HL-60/S4 treated with retinoic acid at 250 ng/mL for 4 days and 3 days (cell line): ENCODE measurements at regions not wholly inside any gene's neighbourhood (a gene's known extent, or its start where the extent isn't known, plus 50 kb on each side); places are given as distances from the start of the nearest gene placed in this dataset.

Experiments
- in situ Hi-C: fragments of 300-500 bp; cut with MboI; formaldehyde crosslinking; loops from 2 replicates; pipeline ENCODE4 v1.7.0; 2022; ENCODE audit warnings: low sequenced_read_pairs

- in situ Hi-C loops, result no loop called here
Measured at GRCh38 chr4:124243671-124244366, 468.7 kb downstream of the ANKRD50 start.

GRCh38 chr4:124253080-124253479 lies 459.5 kb downstream of the ANKRD50 start:
- in situ Hi-C loops, result no loop called here

DNA sequence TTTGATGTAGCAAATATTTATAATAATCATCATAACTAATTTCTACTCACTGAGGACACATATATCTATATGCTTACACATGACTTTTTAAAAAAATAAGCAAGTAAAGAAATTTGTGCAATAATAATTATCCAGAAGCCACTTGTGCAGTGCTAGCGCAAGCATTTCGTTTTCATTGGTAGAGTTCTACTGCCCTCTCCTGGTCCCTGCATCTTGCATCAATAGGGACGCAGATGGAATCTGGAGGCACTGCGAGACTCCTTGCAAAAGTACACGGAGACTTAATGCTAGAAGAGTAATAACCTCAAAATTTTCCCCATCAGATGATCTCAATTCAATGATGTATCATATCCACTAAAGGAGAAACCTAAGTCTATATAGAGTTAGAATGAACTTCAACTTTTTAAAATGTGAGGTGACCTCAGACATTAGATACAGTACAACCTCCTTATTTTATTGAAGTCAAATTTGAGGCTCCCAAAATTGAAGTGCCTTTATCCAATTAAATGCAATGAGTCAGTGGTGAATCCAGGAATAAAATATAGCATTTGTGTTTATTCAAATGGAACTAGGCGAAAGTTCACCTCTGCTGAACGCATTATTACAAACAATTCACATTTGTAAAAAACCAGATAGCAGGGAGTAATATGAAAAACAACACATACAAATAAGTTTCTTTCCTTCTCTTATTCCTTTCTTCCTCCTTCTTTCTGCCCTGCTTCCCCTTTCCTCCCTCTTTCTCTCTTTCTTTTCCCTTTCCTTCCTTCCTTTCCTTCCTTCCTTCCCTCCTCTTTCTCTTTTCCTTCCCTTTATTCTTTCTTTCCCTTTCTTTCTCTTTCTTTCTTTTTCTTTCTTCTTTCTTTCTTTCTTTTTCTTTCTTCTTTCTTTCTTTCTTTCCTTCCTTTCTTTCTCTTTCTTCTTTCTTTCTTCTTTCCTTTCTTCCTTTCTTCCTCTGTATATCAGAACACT lies 450.0 kb downstream of the ANKRD50 start:
- in situ Hi-C loops, result no loop called here

GRCh38 chr4:124265701-124266100 lies 446.8 kb downstream of the ANKRD50 start:
- in situ Hi-C loops, result no loop called here

GRCh38 chr4:124266721-124267120 lies 445.8 kb downstream of the ANKRD50 start:
- in situ Hi-C loops, result no loop called here

GRCh38 chr4:124276461-124276860 lies 436.1 kb downstream of the ANKRD50 start:
- in situ Hi-C loops, result no loop called here

- in situ Hi-C loops, result no loop called here
Measured at GRCh38 chr4:124277691-124278090, 434.8 kb downstream of the ANKRD50 start.

GRCh38 chr4:124278477-124278876 lies 434.1 kb downstream of the ANKRD50 start:
- in situ Hi-C loops, result no loop called here

DNA sequence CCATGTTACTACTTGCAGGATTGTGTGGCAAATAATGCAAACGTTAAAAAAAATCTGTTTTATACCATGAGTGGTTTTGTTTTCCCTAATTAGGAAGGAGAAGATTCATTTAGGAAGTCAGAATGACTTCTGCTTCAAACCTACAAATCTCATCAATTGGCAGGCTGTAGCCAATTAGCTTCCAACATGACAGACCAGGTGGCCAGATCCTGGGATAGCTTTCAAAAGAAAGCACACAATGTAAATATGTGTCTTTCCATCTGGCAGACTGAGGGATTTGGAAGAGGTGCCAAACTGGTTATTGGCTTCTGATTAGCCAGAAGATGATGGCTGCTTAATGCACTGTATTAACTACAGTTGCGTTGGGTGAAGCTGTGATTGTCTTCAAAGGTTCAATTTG lies 432.8 kb downstream of the ANKRD50 start:
- in situ Hi-C loops, result no loop called here

- in situ Hi-C loops, result no loop called here
Measured at GRCh38 chr4:124282301-124282898, 430.1 kb downstream of the ANKRD50 start.

DNA sequence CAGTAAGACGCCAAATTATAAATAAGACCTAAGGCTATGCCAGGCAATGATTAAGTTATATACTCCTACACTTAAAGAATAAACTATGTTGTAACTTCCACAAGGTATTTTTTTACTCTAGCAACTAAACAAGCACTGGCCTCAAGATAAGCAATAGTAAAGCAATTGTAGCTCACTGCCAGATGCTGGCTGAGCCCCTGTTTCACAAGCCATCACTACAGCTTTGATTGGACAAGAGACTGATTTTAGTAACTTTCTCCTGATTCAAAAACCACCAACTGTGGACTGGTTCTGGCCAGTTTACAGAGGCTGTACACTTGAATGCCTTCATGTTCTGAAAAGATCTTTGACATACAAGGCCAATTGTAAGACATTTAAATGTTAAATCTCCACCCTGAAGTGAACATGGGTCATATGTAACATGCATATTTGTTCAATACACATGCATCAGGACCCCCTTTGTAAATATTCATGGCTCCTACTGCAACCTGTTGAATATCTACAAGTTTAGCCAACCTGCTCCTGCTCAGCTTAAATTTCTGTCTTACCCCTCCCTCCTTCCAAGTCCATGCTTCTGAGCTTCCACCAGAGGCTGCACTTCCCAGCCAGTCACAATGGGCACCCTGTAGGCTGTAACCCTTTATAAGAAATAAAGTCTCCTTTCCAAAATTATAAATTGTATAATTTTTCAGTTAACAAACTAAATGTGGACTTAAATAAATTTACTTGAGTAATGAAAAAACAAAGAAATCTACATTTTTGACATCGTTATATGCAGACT lies 423.6 kb downstream of the ANKRD50 start:
- in situ Hi-C loops, result no loop called here

GRCh38 chr4:124290678-124291077 lies 421.9 kb downstream of the ANKRD50 start:
- in situ Hi-C loops, result no loop called here

DNA sequence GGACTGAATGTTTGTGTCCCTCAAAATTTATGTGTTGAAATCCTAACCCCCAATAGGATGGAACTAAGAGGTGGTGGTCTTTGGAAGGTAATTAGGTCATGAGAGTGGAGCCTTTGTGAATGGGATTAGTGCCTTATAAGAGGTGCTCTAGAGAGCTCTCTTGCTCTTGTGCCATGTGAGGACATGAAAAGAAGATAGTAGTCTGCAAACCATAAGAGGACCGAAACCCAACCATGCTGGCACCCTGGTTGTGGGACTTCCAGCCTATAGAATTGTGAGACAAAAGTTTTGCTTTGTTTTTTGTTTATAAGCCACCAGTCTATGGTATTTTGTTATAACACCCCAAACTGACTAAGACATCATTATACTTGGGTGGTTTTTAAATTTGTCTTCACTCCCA lies 417.1 kb downstream of the ANKRD50 start:
- in situ Hi-C loops, result no loop called here

GRCh38 chr4:124304941-124305340 lies 407.6 kb downstream of the ANKRD50 start:
- in situ Hi-C loops, result no loop called here

- in situ Hi-C loops, result no loop called here
Measured at GRCh38 chr4:124306352-124306751, 406.2 kb downstream of the ANKRD50 start.

- in situ Hi-C loops, result no loop called here
Measured at GRCh38 chr4:124307143-124307542, 405.4 kb downstream of the ANKRD50 start.

DNA sequence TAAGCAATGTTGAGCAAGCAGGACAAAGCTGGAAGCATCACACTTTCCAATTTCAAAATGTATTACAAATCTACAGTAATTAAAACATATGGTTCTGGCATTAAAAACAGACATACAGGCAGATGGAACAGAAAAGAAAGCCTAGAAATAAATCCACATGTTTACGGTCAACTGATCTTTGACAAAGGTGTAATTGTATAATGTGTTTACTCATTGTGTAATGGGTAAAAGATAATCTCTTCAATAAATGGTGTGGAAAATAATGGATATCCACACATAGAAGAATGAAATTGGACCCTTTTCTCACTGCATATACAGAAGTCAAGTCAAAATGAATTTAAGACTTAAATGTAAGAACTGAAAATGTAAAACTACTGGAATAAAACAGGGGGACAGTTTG lies 394.2 kb downstream of the ANKRD50 start:
- in situ Hi-C loops, result no loop called here

DNA sequence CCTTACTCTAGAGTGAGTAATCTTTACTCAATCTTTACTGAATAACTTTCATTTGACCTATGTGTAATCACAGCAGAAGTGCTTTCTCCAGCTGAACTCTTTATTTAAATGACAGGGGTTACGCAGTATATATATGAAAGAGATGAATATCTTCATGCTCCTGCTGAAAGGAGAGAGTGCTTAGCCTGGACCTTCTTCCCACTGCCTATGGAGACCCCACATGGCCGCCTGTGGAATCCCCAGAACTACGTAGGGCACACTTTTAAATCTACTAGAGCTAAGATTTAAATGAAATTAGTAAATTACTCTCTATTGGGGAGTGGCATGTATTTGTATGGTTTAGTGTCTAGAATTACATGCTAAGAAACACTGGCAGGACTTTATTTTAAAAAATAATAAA lies 391.2 kb downstream of the ANKRD50 start:
- in situ Hi-C loops, result no loop called here

- in situ Hi-C loops, result no loop called here
Measured at GRCh38 chr4:124322234-124323065, 390.1 kb downstream of the ANKRD50 start.

DNA sequence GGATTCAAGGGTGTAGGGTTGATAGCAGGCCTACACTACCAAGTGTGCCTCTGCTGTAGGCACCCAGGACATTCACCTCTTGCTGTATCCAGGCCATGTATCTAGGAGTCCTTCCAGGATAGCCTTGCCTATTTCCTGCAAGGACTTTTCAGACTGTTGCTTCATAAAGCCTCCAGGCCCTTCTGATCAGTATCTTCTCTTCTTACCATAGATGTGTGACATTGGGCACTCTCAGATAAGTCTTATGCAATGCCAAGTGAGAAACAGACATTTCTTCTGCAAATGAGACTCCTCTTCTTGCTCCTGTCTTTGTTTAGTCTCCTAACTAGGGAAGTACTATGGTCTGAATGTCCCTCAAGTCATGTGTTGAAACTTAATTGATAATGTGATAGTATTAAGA lies 386.8 kb downstream of the ANKRD50 start:
- in situ Hi-C loops, result no loop called here
